ENCODE measurements at regions not wholly inside any gene's neighbourhood (a gene's known extent, or its start where the extent isn't known, plus 50 kb on each side); places are given as distances from the start of the nearest gene placed in this dataset.

- TF ChIP-seq CTCF (IDR thresholded peaks at IDR 0.05; ENCODE audit: poor library complexity, severe bottlenecking): no peak
- ATAC-seq (ENCODE audit: low read depth): no peak
- Histone ChIP-seq H3K4me1 (ENCODE audit: insufficient read depth, poor library complexity, severe bottlenecking) (no peaks in the 10 kb centered on the region), H3K36me3 (ENCODE audit: low read depth) (no peaks in the 10 kb centered on the region), H3K9me3 (ENCODE audit: severe bottlenecking) (peaks cover 3% of the 10 kb centered on the region), H3K27me3 (ENCODE audit: insufficient read depth, poor library complexity, severe bottlenecking) (no peaks in the 10 kb centered on the region), H3K27ac (ENCODE audit: poor library complexity, severe bottlenecking) (no peak overlapping the region), H3K4me3 (ENCODE audit: severe bottlenecking) (no peak overlapping the region)
- no peak for DNase-seq (ENCODE audit: low spot score)
Observed at GRCh38 chr1:187151555-187151954, 322.8 kb downstream of the PLA2G4A start.

- DNase-seq (ENCODE audit: low spot score) (no peak), ATAC-seq (ENCODE audit: low read depth) (no peak)
- no peaks in the 10 kb centered on the region for H3K36me3 ChIP-seq (ENCODE audit: low read depth)
- no peaks in the 10 kb centered on the region for H3K27me3 ChIP-seq (ENCODE audit: insufficient read depth, poor library complexity, severe bottlenecking)
- TF ChIP-seq CTCF (IDR thresholded peaks at IDR 0.05; ENCODE audit: poor library complexity, severe bottlenecking): no peak
- no peaks in the 10 kb centered on the region for H3K4me1 ChIP-seq (ENCODE audit: insufficient read depth, poor library complexity, severe bottlenecking)
- peaks cover 3% of the 10 kb centered on the region for H3K9me3 ChIP-seq (ENCODE audit: severe bottlenecking)
- no peak overlapping the region for H3K4me3 ChIP-seq (ENCODE audit: severe bottlenecking)
- H3K27ac ChIP-seq (ENCODE audit: poor library complexity, severe bottlenecking): no peak overlapping the region
Observed at GRCh38 chr1:187153047-187153446, 324.3 kb downstream of the PLA2G4A start.

GRCh38 chr1:187157115-187157514 lies 328.4 kb downstream of the PLA2G4A start:
- no peak for TF ChIP-seq CTCF (IDR thresholded peaks at IDR 0.05; ENCODE audit: poor library complexity, severe bottlenecking)
- H3K27me3 ChIP-seq (ENCODE audit: insufficient read depth, poor library complexity, severe bottlenecking): no peaks in the 10 kb centered on the region
- no peaks in the 10 kb centered on the region for H3K36me3 ChIP-seq (ENCODE audit: low read depth)
- no peaks in the 10 kb centered on the region for H3K4me1 ChIP-seq (ENCODE audit: insufficient read depth, poor library complexity, severe bottlenecking)
- H3K27ac ChIP-seq (ENCODE audit: poor library complexity, severe bottlenecking): no peak overlapping the region
- no peak overlapping the region for H3K4me3 ChIP-seq (ENCODE audit: severe bottlenecking)
- ATAC-seq (ENCODE audit: low read depth) (no peak), DNase-seq (ENCODE audit: low spot score) (no peak)
- peaks cover 3% of the 10 kb centered on the region for H3K9me3 ChIP-seq (ENCODE audit: severe bottlenecking)

GRCh38 chr1:187157552-187157951 lies 328.8 kb downstream of the PLA2G4A start:
- H3K4me1 ChIP-seq (ENCODE audit: insufficient read depth, poor library complexity, severe bottlenecking): no peaks in the 10 kb centered on the region
- ATAC-seq (ENCODE audit: low read depth): no peak
- no peak overlapping the region for H3K27ac ChIP-seq (ENCODE audit: poor library complexity, severe bottlenecking)
- H3K9me3 ChIP-seq (ENCODE audit: severe bottlenecking): peaks cover under 1% of the 10 kb centered on the region
- H3K27me3 ChIP-seq (ENCODE audit: insufficient read depth, poor library complexity, severe bottlenecking): no peaks in the 10 kb centered on the region
- no peak for TF ChIP-seq CTCF (IDR thresholded peaks at IDR 0.05; ENCODE audit: poor library complexity, severe bottlenecking)
- no peak overlapping the region for H3K4me3 ChIP-seq (ENCODE audit: severe bottlenecking)
- no peak for DNase-seq (ENCODE audit: low spot score)
- H3K36me3 ChIP-seq (ENCODE audit: low read depth): no peaks in the 10 kb centered on the region

- no peak for TF ChIP-seq CTCF (IDR thresholded peaks at IDR 0.05; ENCODE audit: poor library complexity, severe bottlenecking)
- no peaks in the 10 kb centered on the region for H3K4me1 ChIP-seq (ENCODE audit: insufficient read depth, poor library complexity, severe bottlenecking)
- no peak overlapping the region for H3K27ac ChIP-seq (ENCODE audit: poor library complexity, severe bottlenecking)
- no peaks in the 10 kb centered on the region for H3K27me3 ChIP-seq (ENCODE audit: insufficient read depth, poor library complexity, severe bottlenecking)
- H3K9me3 ChIP-seq (ENCODE audit: severe bottlenecking): no peaks in the 10 kb centered on the region
- ATAC-seq (ENCODE audit: low read depth) (no peak), DNase-seq (ENCODE audit: low spot score) (no peak)
- H3K4me3 ChIP-seq (ENCODE audit: severe bottlenecking): no peak overlapping the region
- no peaks in the 10 kb centered on the region for H3K36me3 ChIP-seq (ENCODE audit: low read depth)
Observed at GRCh38 chr1:187167555-187167954, 338.8 kb downstream of the PLA2G4A start.
